ENCODE measurements at regions not wholly inside any gene's neighbourhood (a gene's known extent, or its start where the extent isn't known, plus 50 kb on each side); places are given as distances from the start of the nearest gene placed in this dataset.

- Histone ChIP-seq H2AFZ (no peak overlapping the region), H3K27ac (ENCODE audit: low read depth) (no peak overlapping the region), H3K79me2 (replicated peaks; ENCODE audit: insufficient read depth) (no peaks in the 10 kb centered on the region), H3F3A (replicated peaks; ENCODE audit: low read depth) (no peaks in the 10 kb centered on the region), H3K4me1 (ENCODE audit: insufficient read depth) (peaks cover 27% of the 10 kb centered on the region), H3K4me3 (no peak overlapping the region), H3K9me2 (ENCODE audit: insufficient read depth) (no peaks in the 10 kb centered on the region), H3K27me3 (ENCODE audit: insufficient read depth) (no peaks in the 10 kb centered on the region), H4K20me1 (replicated peaks; ENCODE audit: insufficient read depth) (no peaks in the 10 kb centered on the region), H3K36me3 (ENCODE audit: insufficient read depth) (no peaks in the 10 kb centered on the region), H3K4me2 (no peak overlapping the region)
- TF ChIP-seq ZNF462 (CRISPR knock-in tag; IDR thresholded peaks at IDR 0.05) (no peak), ZNF114 (CRISPR knock-in tag; IDR thresholded peaks at IDR 0.05) (no peak), EZH2phosphoT487 (IDR thresholded peaks at IDR 0.05; ENCODE audit: unreplicated experiment) (no peak), STAT1 (IDR thresholded peaks at IDR 0.05; ENCODE audit: unreplicated experiment) (no peak), CREB1 (CRISPR knock-in tag; IDR thresholded peaks at IDR 0.05; ENCODE audit: low read depth) (no peak), POLR2AphosphoS5 (IDR thresholded peaks at IDR 0.05; ENCODE audit: low read depth) (no peak), ZNF331 (CRISPR knock-in tag; IDR thresholded peaks at IDR 0.05; ENCODE audit: low read depth) (no peak), EZH2 (IDR thresholded peaks at IDR 0.05; ENCODE audit: low read depth, unreplicated experiment) (no peak), JUNB (IDR thresholded peaks at IDR 0.05; ENCODE audit: unreplicated experiment) (no peak), NANOG (IDR thresholded peaks at IDR 0.05; ENCODE audit: borderline replicate concordance) (no peak), REST (IDR thresholded peaks at IDR 0.05; ENCODE audit: unreplicated experiment) (no peak), ETS1 (IDR thresholded peaks at IDR 0.05) (no peak), CTCF (conservative IDR thresholded peaks at IDR 0.05; ENCODE audit: low read depth in 2 of 2) (no peak)
- Mint-ChIP-seq H3K27ac (no peak overlapping the region; the same call in 1 of the 2 replicates), H3K9me3 (no peaks in the 10 kb centered on the region; the same call in 2 of the 3 replicates), H3K36me3 (ENCODE audit: low read depth) (no peaks in the 10 kb centered on the region), H3K4me3 (no peak overlapping the region), H3K27me3 (ENCODE audit: insufficient read depth, low read depth, poor library complexity) (peaks cover 4% of the 10 kb centered on the region), H3K4me1 (peaks cover 39% of the 10 kb centered on the region)
- ATAC-seq (peak; percentile 92), DNase-seq (ENCODE audit: low spot score) (peak; percentile 30)
Measured at GRCh38 chr5:27315363-27316270, 277.2 kb upstream of the CDH9 start.

Data from GM23338 (cell line).